HG02610 (cell line): ENCODE measurements at regions not wholly inside any gene's neighbourhood (a gene's known extent, or its start where the extent isn't known, plus 50 kb on each side); places are given as distances from the start of the nearest gene placed in this dataset.

Experiments used
- ATAC-seq: cut with Tn5 transposase; IDR thresholded peaks from one replicate; pipeline ENCODE4 v1.9.1; 2021; ENCODE audit warnings: mild to moderate bottlenecking, moderate library complexity; ENCODE audit not compliant: unreplicated experiment

GRCh38 chrX:97666890-97667289 lies 783.2 kb downstream of the RPA4 start:
- ATAC-seq: no peak

- no peak for ATAC-seq
Measured at GRCh38 chrX:97668126-97668525, 784.4 kb downstream of the RPA4 start.

- no peak for ATAC-seq
Measured at GRCh38 chrX:97672138-97672537, 788.4 kb downstream of the RPA4 start.

GRCh38 chrX:97672608-97673007 lies 788.9 kb downstream of the RPA4 start:
- no peak for ATAC-seq

- ATAC-seq: no peak
Measured at GRCh38 chrX:97673135-97673534, 789.4 kb downstream of the RPA4 start.

- ATAC-seq: no peak
Measured at GRCh38 chrX:97682991-97683840, 799.5 kb downstream of the RPA4 start.

GRCh38 chrX:97685753-97686152 lies 802.0 kb downstream of the RPA4 start:
- no peak for ATAC-seq

GRCh38 chrX:97691901-97692455 lies 808.3 kb downstream of the RPA4 start:
- ATAC-seq: no peak

- ATAC-seq: no peak
Measured at GRCh38 chrX:97692575-97692974, 808.9 kb downstream of the RPA4 start.

GRCh38 chrX:97700547-97700946 lies 816.8 kb downstream of the RPA4 start:
- no peak for ATAC-seq

GRCh38 chrX:97704474-97704873 lies 820.8 kb downstream of the RPA4 start:
- no peak for ATAC-seq

- ATAC-seq: no peak
Measured at GRCh38 chrX:97704881-97705280, 821.2 kb downstream of the RPA4 start.

GRCh38 chrX:97705936-97706335 lies 822.2 kb downstream of the RPA4 start:
- no peak for ATAC-seq

- no peak for ATAC-seq
Measured at GRCh38 chrX:97714072-97714471, 830.4 kb downstream of the RPA4 start.

- ATAC-seq: no peak
Measured at GRCh38 chrX:97728215-97728614, 844.5 kb downstream of the RPA4 start.

GRCh38 chrX:97740044-97740443 lies 856.3 kb downstream of the RPA4 start:
- no peak for ATAC-seq

GRCh38 chrX:97740886-97741285 lies 857.2 kb downstream of the RPA4 start:
- no peak for ATAC-seq

GRCh38 chrX:97743014-97743413 lies 859.3 kb downstream of the RPA4 start:
- no peak for ATAC-seq

- ATAC-seq: no peak
Measured at GRCh38 chrX:97747346-97747745, 863.6 kb downstream of the RPA4 start.

GRCh38 chrX:97751016-97751415 lies 867.3 kb downstream of the RPA4 start:
- ATAC-seq: no peak

- no peak for ATAC-seq
Measured at GRCh38 chrX:97751735-97752134, 868.0 kb downstream of the RPA4 start.

- ATAC-seq: no peak
Measured at GRCh38 chrX:97756879-97757278, 873.2 kb downstream of the RPA4 start.

- no peak for ATAC-seq
Measured at GRCh38 chrX:97763391-97763790, 879.7 kb downstream of the RPA4 start.
